Activated B cell treated with CpG ODN at 0.5 μM for 24 hours (primary cell): ENCODE measurements at regions not wholly inside any gene's neighbourhood (a gene's known extent, or its start where the extent isn't known, plus 50 kb on each side); places are given as distances from the start of the nearest gene placed in this dataset.

Experiments
- ATAC-seq: fragments of 200-7000 bp; cut with Tn5 transposase; one replicate; pipeline ENCODE4 v1.10.0; 2021; ENCODE audit warnings: low read depth, mild to moderate bottlenecking, moderate library complexity
- CTCF ChIA-PET: fragments of 350-600 bp; sonication (Branson Sonifier 250); formaldehyde crosslinking; loops from one replicate; lab custom pipeline; 2021; ENCODE audit warnings: antibody characterized with exemption; lab: Charles Lee
- POLR2A ChIA-PET: fragments of 350-600 bp; sonication (Branson Sonifier 250); formaldehyde crosslinking; loops from one replicate; lab custom pipeline; 2021; ENCODE audit warnings: antibody characterized with exemption; lab: Charles Lee
- DNase-seq: peaks from one replicate; pipeline ENCODE4 v3.0.0; 2022
- H3K27ac Mint-ChIP-seq: one replicate; pipeline ENCODE4 v1.8.0; 2020; ENCODE audit warnings: mixed read lengths
- H3K27me3 Mint-ChIP-seq: one replicate; pipeline ENCODE4 v1.8.0; 2021; ENCODE audit warnings: mixed read lengths
- H3K36me3 Mint-ChIP-seq: one replicate; pipeline ENCODE4 v1.8.0; 2021; ENCODE audit warnings: low read depth, mixed read lengths
- H3K4me1 Mint-ChIP-seq: one replicate; pipeline ENCODE4 v1.8.0; 2021; ENCODE audit warnings: mixed read lengths
- H3K4me3 Mint-ChIP-seq: one replicate; pipeline ENCODE4 v1.8.0; 2020; ENCODE audit warnings: mild to moderate bottlenecking, mixed read lengths
- H3K9me3 Mint-ChIP-seq: one replicate; pipeline ENCODE4 v1.8.0; 2020; ENCODE audit warnings: mixed read lengths
- CTCF ChIP-seq: fragments of 200-600 bp; IDR thresholded peaks from one replicate; pipeline ENCODE4 v1.8.0; 2022; ENCODE audit warnings: antibody characterized with exemption, mild to moderate bottlenecking
- intact Hi-C: fragments of 100-400 bp; cut with micrococcal nuclease; formaldehyde crosslinking; loops from one replicate; pipeline ENCODE4 v1.15.1; 2024

DNA sequence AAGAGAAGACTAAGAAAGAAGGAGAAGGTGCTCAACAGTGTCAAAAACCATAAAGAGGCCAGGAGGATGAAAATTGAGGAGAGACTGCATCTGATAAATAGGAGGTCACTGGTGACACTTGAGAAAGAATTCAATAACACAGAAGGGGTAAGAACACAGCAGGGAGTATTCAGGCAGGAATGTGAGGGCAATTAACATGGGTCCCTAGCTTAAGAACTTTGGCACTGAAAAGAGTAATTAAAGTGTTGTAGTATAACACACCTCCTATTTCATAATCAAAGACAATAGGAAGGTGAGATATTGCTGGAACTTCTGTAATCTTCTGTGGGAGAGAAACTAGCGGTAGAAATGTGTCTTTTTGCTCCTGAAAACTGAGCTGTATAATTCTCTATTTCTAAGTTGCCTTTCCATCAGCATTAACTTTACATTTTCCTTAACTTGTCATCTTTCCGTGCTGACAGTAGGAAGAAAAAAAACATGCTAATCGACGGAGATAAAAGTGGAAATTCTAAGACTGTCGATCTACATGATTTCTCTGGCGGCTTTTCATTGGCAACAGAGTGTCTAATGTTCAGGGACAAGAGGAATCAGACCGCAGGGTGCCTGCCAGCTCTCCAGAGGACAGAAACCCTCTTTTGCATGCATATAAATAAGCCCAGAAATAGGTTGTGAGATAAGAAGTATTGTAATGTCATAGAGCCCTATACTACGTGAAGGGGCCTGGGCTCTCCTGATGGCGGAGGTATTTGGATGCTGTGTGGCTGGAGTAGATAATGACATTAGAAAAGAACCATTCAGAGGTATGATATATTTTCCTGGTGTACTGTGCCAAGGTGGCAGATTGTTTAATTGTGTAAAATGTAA, 147.9 kb upstream of the GAP43 start:
- peaks cover 1% of the 10 kb centered on the region for H3K27me3 Mint-ChIP-seq
- DNase-seq: no peak
- TF ChIP-seq CTCF: no peak

DNA sequence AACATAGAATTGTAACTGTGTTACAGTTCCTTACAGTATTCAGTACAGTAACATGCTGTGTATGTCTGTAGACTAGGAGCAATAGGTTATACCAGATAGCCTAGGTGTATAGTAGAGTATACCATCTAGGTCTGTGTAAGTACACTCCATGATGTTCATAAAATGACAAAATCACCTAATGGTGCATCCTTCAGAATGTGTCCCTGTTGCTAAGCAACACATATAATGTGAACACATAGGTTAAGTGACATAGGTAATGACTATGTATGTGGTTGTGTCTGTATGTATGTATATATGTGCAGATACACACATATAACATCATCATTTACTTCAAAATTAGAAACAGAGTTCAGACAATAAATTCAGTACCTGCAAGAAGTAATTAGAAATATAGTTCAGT, 146.8 kb upstream of the GAP43 start:
- CTCF ChIA-PET: no interaction called here
- H3K4me3 Mint-ChIP-seq: no peak overlapping the region
- no peak overlapping the region for H3K27ac Mint-ChIP-seq
- TF ChIP-seq CTCF: no peak
- H3K36me3 Mint-ChIP-seq: no peaks in the 10 kb centered on the region
- H3K9me3 Mint-ChIP-seq: no peaks in the 10 kb centered on the region
- DNase-seq (no peak), ATAC-seq (no peak)
- intact Hi-C loops: no loop called here
- H3K27me3 Mint-ChIP-seq: peaks cover 1% of the 10 kb centered on the region
- no peaks in the 10 kb centered on the region for H3K4me1 Mint-ChIP-seq
- POLR2A ChIA-PET: no interaction called here

More for the DNA sequence above, 147.9 kb upstream of the GAP43 start:
- no peak for ATAC-seq
- CTCF ChIA-PET: no interaction called here
- Mint-ChIP-seq H3K4me3 (no peak overlapping the region), H3K9me3 (no peaks in the 10 kb centered on the region), H3K27ac (no peak overlapping the region), H3K4me1 (no peaks in the 10 kb centered on the region), H3K36me3 (no peaks in the 10 kb centered on the region)
- intact Hi-C loops: no loop called here
- POLR2A ChIA-PET: no interaction called here

- Mint-ChIP-seq H3K27me3 (peaks cover 3% of the 10 kb centered on the region), H3K27ac (no peak overlapping the region), H3K4me3 (no peak overlapping the region), H3K4me1 (no peaks in the 10 kb centered on the region), H3K9me3 (peaks cover 3% of the 10 kb centered on the region), H3K36me3 (no peaks in the 10 kb centered on the region)
- intact Hi-C loops: no loop called here
- DNase-seq: no peak
- CTCF ChIA-PET: no interaction called here
- ATAC-seq: no peak
- TF ChIP-seq CTCF: no peak
- POLR2A ChIA-PET: no interaction called here
Observed at GRCh38 chr3:115478359-115478758, 145.0 kb upstream of the GAP43 start.

DNA sequence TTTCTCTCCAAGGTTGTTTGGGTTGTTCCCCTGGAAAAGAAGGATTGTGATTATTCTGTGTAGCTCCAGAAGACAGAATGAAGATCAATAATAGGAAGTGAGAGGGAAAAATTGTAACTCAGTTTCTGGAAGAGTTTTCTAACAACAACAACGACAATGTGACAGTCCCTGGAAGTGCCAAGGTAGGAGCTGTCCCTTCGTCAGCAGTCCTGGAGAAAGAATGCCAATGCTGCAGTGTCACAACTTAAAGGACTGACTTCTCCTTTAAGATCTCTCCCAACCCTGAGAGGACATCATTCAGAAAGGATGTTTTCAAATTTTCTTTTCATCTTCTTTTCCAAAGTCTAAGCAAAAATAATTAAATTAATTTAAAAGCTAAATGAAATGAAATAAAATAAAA, 136.4 kb upstream of the GAP43 start:
- Mint-ChIP-seq H3K27ac (no peak overlapping the region), H3K4me3 (no peak overlapping the region), H3K4me1 (no peaks in the 10 kb centered on the region), H3K27me3 (peaks cover 8% of the 10 kb centered on the region), H3K9me3 (peaks cover 3% of the 10 kb centered on the region), H3K36me3 (no peaks in the 10 kb centered on the region)
- intact Hi-C loops: no loop called here
- ChIA-PET CTCF (no interaction called here), POLR2A (no interaction called here)
- ATAC-seq (no peak), DNase-seq (no peak)
- TF ChIP-seq CTCF: no peak

GRCh38 chr3:115487968-115488367, 135.3 kb upstream of the GAP43 start:
- Mint-ChIP-seq H3K36me3 (no peaks in the 10 kb centered on the region), H3K9me3 (peaks cover under 1% of the 10 kb centered on the region), H3K4me1 (no peaks in the 10 kb centered on the region), H3K27ac (no peak overlapping the region), H3K27me3 (peaks cover 6% of the 10 kb centered on the region), H3K4me3 (no peak overlapping the region)
- ChIA-PET CTCF (no interaction called here), POLR2A (no interaction called here)
- ATAC-seq (no peak), DNase-seq (no peak)
- no peak for TF ChIP-seq CTCF
- intact Hi-C loops: no loop called here
